HG02885 (cell line): ENCODE measurements at regions not wholly inside any gene's neighbourhood (a gene's known extent, or its start where the extent isn't known, plus 50 kb on each side); places are given as distances from the start of the nearest gene placed in this dataset.

Experiments
- ATAC-seq: cut with Tn5 transposase; IDR thresholded peaks from one replicate; pipeline ENCODE4 v1.9.1; 2021; ENCODE audit warnings: mild to moderate bottlenecking; ENCODE audit not compliant: unreplicated experiment, poor library complexity

GRCh38 chr15:60057554-60057953 lies 53.4 kb downstream of the FOXB1 start:
- no peak for ATAC-seq

DNA sequence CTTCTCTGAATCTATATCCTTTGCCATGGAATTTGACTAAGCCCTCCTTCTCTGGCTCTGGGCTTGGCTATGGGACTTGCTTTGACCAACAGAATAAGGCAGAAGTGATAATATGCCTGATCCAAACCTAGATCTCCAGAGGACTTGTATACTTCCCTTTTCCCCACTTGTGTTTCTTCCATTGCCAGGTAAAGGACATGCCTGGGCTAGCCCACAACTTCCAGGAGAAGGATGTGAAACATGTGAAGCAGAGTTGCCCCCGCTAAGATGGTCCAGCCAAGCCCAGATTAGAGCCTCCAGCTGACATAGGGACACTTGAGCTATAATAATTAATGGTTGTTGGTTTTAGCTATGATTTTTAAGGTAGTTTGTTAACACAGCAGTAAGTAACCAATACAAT lies 55.1 kb downstream of the FOXB1 start:
- no peak for ATAC-seq

- no peak for ATAC-seq
Observed at GRCh38 chr15:60061758-60062157, 57.6 kb downstream of the FOXB1 start.

DNA sequence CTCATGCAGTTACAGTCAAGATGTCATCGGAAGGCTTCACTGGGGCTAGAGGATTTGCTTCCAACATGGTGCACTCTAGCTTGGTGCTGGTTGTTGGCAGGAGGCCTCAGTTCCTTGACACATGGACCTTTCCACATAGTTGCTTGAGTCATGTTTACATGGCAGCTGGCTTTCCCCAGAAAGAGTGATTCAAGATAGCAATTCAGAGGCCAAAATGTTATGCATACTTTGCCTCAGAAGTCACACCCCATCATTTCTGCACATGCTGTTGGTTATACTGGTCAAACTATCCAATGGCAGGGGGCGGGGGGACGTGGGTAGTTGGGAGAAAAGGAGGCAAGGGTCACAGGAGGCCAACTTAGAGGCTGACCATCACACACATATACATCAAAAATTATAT lies 58.7 kb downstream of the FOXB1 start:
- ATAC-seq, result no peak

GRCh38 chr15:60065951-60066350 lies 61.8 kb downstream of the FOXB1 start:
- no peak for ATAC-seq

DNA sequence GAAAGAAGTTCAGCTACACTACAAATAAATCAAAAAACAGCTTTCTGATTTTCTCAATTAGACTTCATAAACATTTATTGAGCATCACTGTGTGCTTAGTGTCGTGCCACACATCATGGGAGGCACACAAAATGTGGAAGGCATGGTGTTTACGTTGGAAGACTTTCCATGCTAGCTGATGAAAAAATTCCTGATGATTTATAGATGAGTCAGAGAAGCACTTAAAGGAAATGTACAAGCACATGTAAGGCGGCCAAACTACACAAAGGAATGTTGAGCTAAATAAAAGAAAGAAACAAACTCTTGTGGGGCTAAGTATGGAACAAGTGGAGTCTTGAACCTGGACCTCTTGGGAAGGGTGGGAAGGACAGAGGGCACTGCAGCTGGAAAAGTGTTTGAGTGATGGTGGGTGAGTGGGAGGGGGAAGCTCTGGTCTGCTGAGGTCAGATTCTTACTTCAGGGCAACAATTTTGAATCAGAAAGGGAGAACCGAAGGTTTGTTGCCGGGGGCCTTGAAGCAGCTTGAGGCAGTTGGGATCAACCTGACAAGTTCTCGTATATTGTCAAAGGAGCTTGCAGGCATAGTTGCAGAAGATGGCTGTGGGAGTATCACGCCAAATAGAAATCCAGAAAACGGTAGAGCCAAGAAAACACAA lies 66.9 kb downstream of the FOXB1 start:
- ATAC-seq, result no peak

DNA sequence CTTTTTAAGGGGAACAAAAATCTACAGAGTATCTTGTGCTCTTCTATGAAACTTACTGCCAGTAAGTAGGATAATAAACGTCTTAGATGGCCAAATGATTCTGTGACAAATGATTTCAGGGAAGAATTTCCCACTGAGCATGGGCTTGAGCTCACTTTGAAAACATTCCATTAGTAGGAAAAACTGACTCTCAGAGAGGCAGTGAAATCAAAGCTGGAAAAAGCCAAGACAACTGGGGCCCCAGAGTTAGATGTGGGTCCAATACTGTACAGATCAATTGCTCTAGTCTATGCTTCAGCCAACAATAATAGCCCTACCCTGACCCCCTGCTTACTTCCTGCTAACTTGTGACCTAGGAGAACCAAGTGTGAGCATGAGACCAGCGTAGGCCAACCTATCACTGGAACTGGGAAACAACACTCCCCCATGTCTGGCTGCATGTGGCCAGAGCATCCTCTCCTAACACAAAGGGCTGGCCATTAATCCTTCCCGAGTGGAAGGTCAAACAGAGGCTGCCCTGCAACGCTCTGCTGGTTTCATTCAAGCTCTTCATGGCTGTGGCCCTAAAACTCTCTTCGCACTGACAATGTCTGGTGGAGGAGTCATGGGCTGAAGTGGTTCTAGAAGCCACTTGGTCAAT lies 68.8 kb downstream of the FOXB1 start:
- no peak for ATAC-seq

DNA sequence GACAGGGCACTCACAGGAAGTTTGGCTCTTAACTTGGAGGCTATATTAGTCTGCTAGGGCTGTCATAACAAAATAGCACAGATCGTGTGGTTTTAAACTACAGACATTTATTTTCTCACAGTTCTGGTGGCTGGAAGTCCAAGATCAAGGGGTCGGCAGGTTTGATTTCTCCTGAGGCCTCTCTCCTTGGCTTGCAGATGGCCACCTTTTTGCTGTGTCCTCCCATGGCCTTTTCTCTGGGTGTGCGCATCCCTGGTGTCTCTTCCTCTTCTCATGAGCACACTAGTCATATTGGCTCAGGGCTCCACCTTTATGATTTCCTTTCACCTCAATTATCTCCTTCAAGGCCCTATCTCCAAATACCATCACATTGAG lies 69.3 kb downstream of the FOXB1 start:
- ATAC-seq, result no peak

- no peak for ATAC-seq
Observed at GRCh38 chr15:60074181-60074885, 70.2 kb downstream of the FOXB1 start.

DNA sequence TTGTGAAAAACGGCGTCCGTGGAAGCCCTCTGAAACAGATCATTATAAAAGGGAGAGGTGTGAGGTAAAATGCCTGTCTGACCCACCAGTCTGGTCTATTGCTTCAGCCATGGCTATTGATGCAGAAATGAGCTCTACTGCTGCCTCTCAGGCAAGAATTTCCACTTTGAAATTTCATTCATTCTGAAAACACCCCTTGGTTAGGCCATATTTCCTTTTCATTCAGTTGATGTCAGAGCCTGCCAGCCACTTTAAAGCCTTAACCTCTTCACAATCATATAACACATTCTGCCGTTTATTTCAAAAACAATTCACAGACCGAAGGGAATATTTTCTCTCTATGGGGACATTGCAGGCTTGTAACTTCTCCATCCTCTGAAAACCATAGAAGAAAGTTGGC lies 71.9 kb downstream of the FOXB1 start:
- no peak for ATAC-seq

DNA sequence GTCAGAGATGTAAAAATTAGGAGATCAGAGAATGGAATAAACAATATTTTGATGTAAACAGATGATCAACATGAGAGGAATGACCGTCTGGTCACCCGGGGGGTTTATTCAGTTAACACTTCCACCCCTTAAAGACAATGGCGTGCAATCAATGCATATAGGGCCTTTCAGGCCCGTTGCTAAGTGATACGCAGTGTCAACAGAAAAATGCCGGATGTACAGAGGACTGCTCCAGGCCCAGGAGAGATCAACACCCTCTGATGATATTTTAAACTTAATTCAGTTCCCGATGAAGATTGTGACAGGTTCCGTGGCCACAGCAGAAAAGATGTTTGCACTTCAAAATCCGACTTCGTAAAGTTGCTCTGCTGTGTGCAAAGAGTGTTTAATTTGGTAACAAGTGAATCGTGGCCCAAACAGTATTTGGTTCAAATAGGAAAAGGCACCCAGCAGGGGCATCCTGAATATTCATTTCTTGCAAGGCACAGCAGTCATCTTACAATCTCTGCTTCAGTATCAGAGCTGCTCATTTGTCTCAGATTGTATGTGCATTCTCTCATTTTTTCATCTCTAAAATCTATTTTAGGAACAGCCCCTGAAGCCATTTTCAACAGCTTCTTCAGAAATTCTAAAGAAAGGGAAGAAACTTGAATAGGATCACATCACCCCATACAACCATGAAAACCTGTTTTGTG lies 72.6 kb downstream of the FOXB1 start:
- ATAC-seq, result no peak

DNA sequence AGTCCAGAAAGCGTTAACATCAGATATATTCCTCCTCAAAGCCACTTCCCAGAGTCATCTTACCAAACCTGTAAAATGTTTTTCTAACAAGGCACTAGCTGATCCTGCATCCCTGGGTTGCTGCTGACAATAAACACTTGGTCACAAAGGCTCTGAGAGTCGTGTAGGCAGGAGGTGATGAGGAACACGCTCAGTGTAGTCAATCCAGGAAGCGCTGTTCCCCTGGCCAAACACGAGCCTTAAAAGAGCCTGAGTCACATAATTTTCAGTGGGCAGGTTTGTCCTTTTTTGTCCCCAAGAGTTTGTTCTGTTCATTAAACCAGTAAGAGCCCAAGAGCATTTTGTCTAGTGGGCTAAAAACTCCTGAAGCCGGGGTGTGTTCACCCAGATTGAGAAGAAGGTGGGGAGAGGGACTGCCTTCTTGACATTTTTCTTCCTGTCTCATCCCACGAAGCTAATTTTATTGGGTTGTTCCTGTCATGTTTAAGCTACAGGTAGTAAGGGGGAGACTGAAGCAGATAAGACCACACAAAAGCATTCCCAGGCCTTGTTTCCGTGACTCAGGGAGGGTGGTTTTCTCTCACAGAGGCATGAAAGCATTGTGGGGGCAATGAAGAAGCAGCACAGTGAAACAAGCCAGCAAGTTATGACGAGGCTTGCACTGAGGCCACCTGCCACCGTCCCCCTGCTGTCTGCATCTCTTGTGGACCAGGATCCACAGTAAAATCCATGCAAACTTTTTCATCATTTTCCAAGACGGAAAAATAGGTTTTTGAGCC lies 73.7 kb downstream of the FOXB1 start:
- ATAC-seq, result no peak

DNA sequence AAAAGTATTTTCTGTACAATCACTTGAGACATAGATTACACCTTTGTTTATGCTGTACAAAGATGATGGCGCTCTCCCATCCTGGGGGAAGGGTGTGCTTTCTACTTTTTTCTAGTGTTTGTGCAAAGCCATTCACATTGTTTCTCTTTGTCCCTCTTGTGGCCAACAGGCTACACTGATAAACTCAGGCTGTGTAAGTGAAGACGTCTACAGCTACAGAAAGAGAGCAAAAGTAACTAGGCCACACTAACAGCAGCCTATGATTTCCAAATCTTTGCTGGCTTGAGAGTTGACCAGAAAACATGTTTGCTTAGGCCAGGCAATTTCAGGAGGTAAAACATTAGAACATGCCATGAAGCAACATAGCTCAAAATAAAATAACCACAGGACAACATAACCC lies 75.1 kb downstream of the FOXB1 start:
- no peak for ATAC-seq

DNA sequence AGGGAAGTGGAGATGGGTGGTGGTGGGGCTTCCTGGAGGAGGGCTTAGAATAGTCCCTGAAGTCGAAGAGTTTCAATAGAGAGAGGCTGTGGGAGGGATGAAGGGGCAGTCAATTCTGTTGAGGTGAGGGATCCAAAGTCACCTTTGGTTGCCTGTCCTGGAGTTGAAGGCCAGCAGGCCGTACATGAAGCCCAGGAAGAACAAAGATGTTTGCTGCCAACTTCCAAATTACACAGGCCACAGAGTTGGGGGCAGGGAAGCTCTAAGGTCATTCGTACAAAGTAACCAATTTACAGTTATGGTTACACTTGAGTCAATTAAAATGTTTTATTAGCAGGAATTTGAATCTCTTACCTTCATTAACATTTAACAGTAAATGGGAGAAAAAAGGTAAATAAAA lies 77.9 kb downstream of the FOXB1 start:
- ATAC-seq, result no peak

DNA sequence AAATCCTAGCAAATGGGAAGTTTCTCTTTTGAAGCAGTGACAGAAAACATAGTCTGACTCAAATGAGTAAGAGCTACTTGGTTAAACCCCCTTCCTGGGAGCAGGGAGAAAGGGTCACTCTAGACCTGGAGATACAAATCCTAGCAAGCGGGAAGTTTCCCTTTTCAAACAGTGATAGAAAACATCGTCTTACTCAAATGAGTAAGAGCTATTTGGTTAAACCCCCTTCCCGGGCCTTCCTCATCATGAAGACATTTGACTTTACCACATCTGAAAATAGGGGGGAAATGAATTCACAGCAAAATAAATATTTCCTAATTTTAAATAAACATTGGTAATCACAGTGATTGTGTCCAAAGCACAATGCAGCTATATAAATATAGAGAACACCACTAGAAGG lies 79.2 kb downstream of the FOXB1 start:
- no peak for ATAC-seq

DNA sequence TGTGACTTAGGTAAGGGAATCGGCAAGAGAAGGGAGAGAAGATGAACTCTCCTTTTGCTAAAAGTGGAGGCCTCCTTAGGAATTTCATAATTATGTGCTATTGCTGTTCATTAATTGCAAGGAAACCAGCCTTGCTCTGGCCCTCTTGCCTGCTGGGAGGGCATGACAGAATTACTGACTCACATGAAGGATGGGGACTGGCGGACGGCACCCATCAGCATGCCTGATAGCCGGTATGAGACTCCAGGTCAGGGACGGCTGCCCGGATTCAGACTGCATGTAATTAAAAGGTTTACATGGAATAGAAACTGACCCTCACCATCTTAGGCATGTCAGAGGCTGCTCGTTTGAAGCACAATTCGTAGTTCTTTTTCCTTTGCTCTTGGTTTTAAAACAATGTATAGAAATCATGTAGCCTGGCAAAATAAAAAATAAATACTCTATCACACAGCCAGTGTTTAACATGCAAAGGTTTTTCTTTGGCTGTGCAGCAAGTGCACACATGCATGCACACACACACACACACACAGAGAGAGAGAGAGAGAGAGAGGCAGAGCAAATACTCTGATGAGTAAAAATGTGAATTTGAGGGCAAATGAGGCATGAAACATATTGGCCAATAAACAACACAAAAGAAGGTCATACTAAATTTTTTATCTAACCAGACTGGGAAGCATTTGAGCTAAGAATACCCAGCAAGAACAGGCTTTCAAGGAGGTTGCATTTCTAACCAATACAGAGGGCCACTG lies 82.7 kb downstream of the FOXB1 start:
- no peak for ATAC-seq

- ATAC-seq, result no peak
Observed at GRCh38 chr15:60087561-60087960, 83.5 kb downstream of the FOXB1 start.

- ATAC-seq, result no peak
Observed at GRCh38 chr15:60090747-60091146, 86.6 kb downstream of the FOXB1 start.

DNA sequence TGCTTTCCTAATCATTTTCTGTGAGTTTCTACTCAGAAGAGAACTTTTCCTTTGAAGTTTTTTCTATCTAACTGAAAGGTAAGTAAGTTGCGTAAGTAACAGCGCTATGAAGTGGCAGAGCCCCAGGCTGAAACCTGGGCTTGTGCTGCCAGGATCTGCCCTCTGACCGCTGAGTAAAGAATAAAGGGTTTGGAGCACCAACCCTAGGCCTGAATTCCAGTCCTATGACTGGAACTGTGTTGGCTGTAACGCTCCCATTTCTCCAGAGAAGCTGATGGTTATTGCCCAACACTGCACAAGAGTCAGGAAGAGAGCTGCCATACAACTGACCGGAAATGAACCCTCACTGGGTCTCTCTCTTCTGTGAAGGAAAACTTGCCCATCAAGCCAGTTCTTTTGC lies 87.0 kb downstream of the FOXB1 start:
- no peak for ATAC-seq

GRCh38 chr15:60091911-60092310 lies 87.8 kb downstream of the FOXB1 start:
- no peak for ATAC-seq
